ENCODE measurements at regions not wholly inside any gene's neighbourhood (a gene's known extent, or its start where the extent isn't known, plus 50 kb on each side); places are given as distances from the start of the nearest gene placed in this dataset. TPM values are rescaled to one million over a fixed set of nuclear protein-coding genes. Genes with fewer than 3 reads are reported as not detected.

DNA sequence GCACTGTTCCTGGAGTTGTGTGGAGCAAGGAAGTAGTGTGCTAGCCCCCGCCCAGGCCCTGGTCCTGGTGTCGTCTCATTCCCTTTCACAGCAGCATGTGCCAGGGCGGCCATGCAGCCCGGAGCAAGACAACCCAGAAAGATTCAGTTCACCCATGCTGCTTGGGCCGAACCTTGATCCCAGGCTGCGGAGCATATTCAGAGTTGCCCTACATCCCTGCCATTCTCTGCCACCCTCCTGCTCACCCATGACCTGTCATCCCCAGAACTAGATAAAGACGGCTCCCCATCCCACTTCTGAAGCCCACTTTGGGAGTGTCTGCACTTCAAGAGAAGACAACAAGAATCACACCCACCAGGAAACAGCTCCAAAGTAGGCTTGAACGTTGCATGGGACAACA is 2452.5 kb downstream of the TP53TG3F start:
- FAIRE-seq (no peak), DNase-seq (ENCODE audit: low spot score in 2 of 2) (no peak)

DNA sequence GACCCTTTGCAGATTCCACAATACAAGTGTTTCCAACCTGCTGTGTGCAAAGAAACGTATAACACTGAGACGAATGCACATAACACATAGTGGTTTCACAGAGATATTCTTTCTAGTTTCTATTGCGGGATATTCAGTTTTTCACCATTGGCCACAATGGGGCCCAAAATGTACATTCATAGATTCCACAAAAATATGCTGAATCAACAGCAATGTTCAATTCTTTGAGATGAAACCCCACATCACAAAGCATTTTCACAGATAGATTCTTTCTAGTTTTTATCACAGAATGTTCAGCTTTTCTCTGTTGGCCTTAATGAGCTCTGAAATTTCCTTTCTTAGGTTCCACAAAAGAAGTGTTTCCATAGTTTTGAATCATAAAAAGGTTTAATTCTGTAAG is 2472.3 kb downstream of the TP53TG3F start:
- FAIRE-seq = no peak
- no peak for DNase-seq (ENCODE audit: low spot score in 2 of 2)

Small RNA genes lying in the stretch of these regions (small RNA-seq; reads per million reads assigned to genes)
- gene AC106785.1 = not detected
- not detected for gene RNA5SP406
- gene RNA5SP407 = not detected
- gene RNA5SP408 = not detected
- gene RNA5SP409 = not detected
- gene RNA5SP410 = not detected
- not detected for gene RNA5SP411
- gene RNA5SP412 = not detected
- gene RNA5SP413 = not detected
- gene RNA5SP414 = not detected
- not detected for gene RNA5SP415
- gene RNA5SP416 = not detected
- not detected for gene RNA5SP417
- gene RNA5SP418 = not detected
- gene RNA5SP419 = not detected
- not detected for gene RNA5SP420
- gene RNA5SP421 = not detected
- not detected for gene RNA5SP422
- not detected for gene RNA5SP423
